ENCODE measurements at regions not wholly inside any gene's neighbourhood (a gene's known extent, or its start where the extent isn't known, plus 50 kb on each side); places are given as distances from the start of the nearest gene placed in this dataset.

- TF ChIP-seq CTCF (IDR thresholded peaks at IDR 0.05; ENCODE audit: insufficient read depth, low read depth, low read length) (no peak), EZH2 (IDR thresholded peaks at IDR 0.05; ENCODE audit: insufficient read depth, low read length) (no peak)
Measured at GRCh38 chrX:42237956-42238355, 314.6 kb upstream of the CASK start.
